T-cell (primary cell): ENCODE measurements at regions not wholly inside any gene's neighbourhood (a gene's known extent, or its start where the extent isn't known, plus 50 kb on each side); places are given as distances from the start of the nearest gene placed in this dataset.

Experiments used
- ATAC-seq, 4 experiments: fragments of 200-7000 bp in 3 of 4; fragments of 150-1000 bp in 1 of 4; cut with Tn5 transposase; replicated peaks in 1 of 4; 1 replicate in 3 of 4; 2 replicates in 1 of 4; pipeline ENCODE4 v1.10.0; 2021; ENCODE audit warnings: moderate library complexity in 3 of 4, mild to moderate bottlenecking in 2 of 4, moderate number of reproducible peaks in 1 of 4
- CTCF ChIA-PET, 2 donors: fragments of 300-600 bp; sonication (Branson Sonifier 250); formaldehyde crosslinking; loops; one replicate each; lab custom pipeline; 2022; ENCODE audit warnings: antibody characterized with exemption in 2 of 2; lab: Charles Lee
- POLR2A ChIA-PET, 2 donors: fragments of 300-600 bp; sonication (Branson Sonifier 250); formaldehyde crosslinking; loops; one replicate each; lab custom pipeline; 2022; ENCODE audit warnings: antibody characterized with exemption in 2 of 2; lab: Charles Lee
- DNase-seq, 35 experiments: peaks; one replicate each; pipeline versions ENCODE4 v3.0.0 to v3.0.0-alpha.2; 2013 to 2023
- H3K27ac ChIP-seq: one replicate; pipeline ENCODE4 v1.5.1; 2013; ENCODE audit warnings: low read length
- H3K27me3 ChIP-seq, 2 experiments: replicated peaks in 1 of 2; 1 replicate in 1 of 2; 2 replicates in 1 of 2; pipeline versions ENCODE4 v1.6.1 to v1.7.0; 2013; ENCODE audit warnings: low read length in 1 of 2, mixed read lengths in 1 of 2; ENCODE audit not compliant: control insufficient read depth in 2 of 2, insufficient read depth in 2 of 2; ENCODE audit errors: extremely low read depth in 1 of 2
- H3K36me3 ChIP-seq, 2 donors: 1 replicate in 1 of 2; 2 replicates in 1 of 2; pipeline versions ENCODE4 v1.6.1 to v1.7.0; 2013; ENCODE audit warnings: low read length in 1 of 2; ENCODE audit not compliant: control insufficient read depth in 2 of 2, insufficient read depth in 1 of 2; ENCODE audit errors: extremely low read depth in 1 of 2
- H3K4me1 ChIP-seq, 2 experiments: 1 replicate in 1 of 2; 2 replicates in 1 of 2; pipeline versions ENCODE4 v1.6.1 to v1.7.0; 2013; ENCODE audit warnings: low read length in 2 of 2, mixed read lengths in 1 of 2; ENCODE audit not compliant: insufficient read depth in 2 of 2, control insufficient read depth in 1 of 2; ENCODE audit errors: extremely low read depth in 1 of 2
- H3K4me3 ChIP-seq, 2 donors: 1 replicate in 1 of 2; 2 replicates in 1 of 2; pipeline versions ENCODE4 v1.5.1 to v1.7.0; 2013; ENCODE audit warnings: mild to moderate bottlenecking in 2 of 2, low read length in 1 of 2, moderate library complexity in 1 of 2; ENCODE audit not compliant: control insufficient read depth in 1 of 2; ENCODE audit errors: extremely low read depth in 1 of 2
- H3K9me3 ChIP-seq: 2 replicates; pipeline ENCODE4 v1.7.0; 2013
- H3K27ac Mint-ChIP-seq, 2 donors: one replicate each; pipeline ENCODE4 v1.8.0; 2020 to 2021; ENCODE audit warnings: mild to moderate bottlenecking in 2 of 2, mixed read lengths in 2 of 2
- H3K27me3 Mint-ChIP-seq, 2 donors: one replicate each; pipeline ENCODE4 v1.8.0; 2021 to 2022; ENCODE audit warnings: mixed read lengths in 2 of 2
- H3K36me3 Mint-ChIP-seq: one replicate; pipeline ENCODE4 v1.8.0; 2021; ENCODE audit warnings: mixed read lengths
- H3K4me1 Mint-ChIP-seq, 3 donors: one replicate each; pipeline ENCODE4 v1.8.0; 2020 to 2022; ENCODE audit warnings: mixed read lengths in 3 of 3, mild to moderate bottlenecking in 1 of 3
- H3K4me3 Mint-ChIP-seq, 3 donors: one replicate each; pipeline ENCODE4 v1.8.0; 2020 to 2022; ENCODE audit warnings: mild to moderate bottlenecking in 3 of 3, mixed read lengths in 3 of 3, moderate library complexity in 3 of 3
- H3K9me3 Mint-ChIP-seq, 3 donors: one replicate each; pipeline ENCODE4 v1.8.0; 2020 to 2022; ENCODE audit warnings: mixed read lengths in 3 of 3
- WGBS: methylation state at CpG from one replicate; pipeline ENCODE4 v1.1.5; 2013; ENCODE audit warnings: missing lambda C conversion rate; ENCODE audit not compliant: insufficient coverage; 5-methylcytosine and 5-hydroxymethylcytosine counted together

GRCh38 chr5:5968981-5969380 lies 409.4 kb downstream of the MED10 start:
- POLR2A ChIA-PET, result no interaction called here
- no peak overlapping the region for H3K4me3 ChIP-seq
- ATAC-seq (no peak), DNase-seq (no peak)
- Mint-ChIP-seq H3K4me3 (no peak overlapping the region), H3K4me1 (no peaks in the 10 kb centered on the region), H3K36me3 (no peaks in the 10 kb centered on the region), H3K9me3 (peaks cover 10 to 18% (median 11%) of the 10 kb centered on the region in 3 donors), H3K27ac (no peak overlapping the region), H3K27me3 (peaks cover 2 to 15% of the 10 kb centered on the region in 2 donors)
- H3K27me3 ChIP-seq, result peaks cover 0 to 9% of the 10 kb centered on the region in 2 experiments
- no peaks in the 10 kb centered on the region for H3K36me3 ChIP-seq
- CTCF ChIA-PET, result interaction anchor here in 1 of 2 donors (0.5 kb wide), 1 partner anchor 106 kb away, joined by 4 read pairs; no protein-coding TSS in a partner anchor
- WGBS, result 82% methylated on average over 3 of the region's 4 CpGs
- H3K27ac ChIP-seq, result no peak overlapping the region
- no peaks in the 10 kb centered on the region for H3K9me3 ChIP-seq
- H3K4me1 ChIP-seq, result no peaks in the 10 kb centered on the region

- no peak overlapping the region for H3K4me3 Mint-ChIP-seq
- ATAC-seq (no peak), DNase-seq (no peak)
- no peaks in the 10 kb centered on the region for H3K4me1 Mint-ChIP-seq
- Histone ChIP-seq H3K36me3 (no peaks in the 10 kb centered on the region), H3K27ac (no peak overlapping the region), H3K4me3 (no peak overlapping the region), H3K27me3 (peaks cover 0 to 9% of the 10 kb centered on the region in 2 experiments), H3K4me1 (no peaks in the 10 kb centered on the region), H3K9me3 (no peaks in the 10 kb centered on the region)
- no CpG with 5 or more reads among the region's 3 CpGs for WGBS
- ChIA-PET POLR2A (no interaction called here), CTCF (no interaction called here)
- no peak overlapping the region for H3K27ac Mint-ChIP-seq
- H3K36me3 Mint-ChIP-seq, result no peaks in the 10 kb centered on the region
- H3K9me3 Mint-ChIP-seq, result peaks cover 7 to 18% (median 11%) of the 10 kb centered on the region in 3 donors
- H3K27me3 Mint-ChIP-seq, result peaks cover 2 to 12% of the 10 kb centered on the region in 2 donors
Observed at GRCh38 chr5:5967944-5968343, 410.4 kb downstream of the MED10 start.

GRCh38 chr5:5967373-5967772 lies 411.0 kb downstream of the MED10 start:
- WGBS, result no CpG with 5 or more reads among the region's 6 CpGs
- CTCF ChIA-PET, result no interaction called here
- no peak overlapping the region for H3K27ac ChIP-seq

GRCh38 chr5:5965132-5965531 lies 413.2 kb downstream of the MED10 start:
- POLR2A ChIA-PET, result no interaction called here
- Mint-ChIP-seq H3K4me1 (no peaks in the 10 kb centered on the region), H3K4me3 (no peak overlapping the region), H3K9me3 (peaks cover 6 to 13% (median 11%) of the 10 kb centered on the region in 3 donors), H3K27ac (no peak overlapping the region), H3K36me3 (no peaks in the 10 kb centered on the region), H3K27me3 (peaks cover 0 to 6% of the 10 kb centered on the region in 2 donors)
- Histone ChIP-seq H3K4me3 (no peak overlapping the region), H3K4me1 (no peaks in the 10 kb centered on the region), H3K27ac (no peak overlapping the region), H3K27me3 (peaks cover 0 to 6% of the 10 kb centered on the region in 2 experiments), H3K9me3 (no peaks in the 10 kb centered on the region), H3K36me3 (no peaks in the 10 kb centered on the region)
- no peak for ATAC-seq
- CTCF ChIA-PET, result no interaction called here
- no peak for DNase-seq
- WGBS, result 41% methylated on average over 4 of the region's 5 CpGs

More at GRCh38 chr5:5967373-5967772, 411.0 kb downstream of the MED10 start:
- Histone ChIP-seq H3K36me3 (no peaks in the 10 kb centered on the region), H3K27me3 (peaks cover 0 to 6% of the 10 kb centered on the region in 2 experiments), H3K9me3 (no peaks in the 10 kb centered on the region), H3K4me3 (no peak overlapping the region), H3K4me1 (no peaks in the 10 kb centered on the region)
- no peak for ATAC-seq
- no peak overlapping the region for H3K4me3 Mint-ChIP-seq
- H3K27me3 Mint-ChIP-seq, result peaks cover 0 to 7% of the 10 kb centered on the region in 2 donors
- H3K4me1 Mint-ChIP-seq, result no peaks in the 10 kb centered on the region
- POLR2A ChIA-PET, result no interaction called here
- no peak for DNase-seq
- no peaks in the 10 kb centered on the region for H3K36me3 Mint-ChIP-seq
- H3K9me3 Mint-ChIP-seq, result peaks cover 6 to 18% (median 11%) of the 10 kb centered on the region in 3 donors
- no peak overlapping the region for H3K27ac Mint-ChIP-seq

- Mint-ChIP-seq H3K9me3 (peaks cover 6 to 16% (median 11%) of the 10 kb centered on the region in 3 donors), H3K27me3 (peaks cover 0 to 5% of the 10 kb centered on the region in 2 donors), H3K36me3 (no peaks in the 10 kb centered on the region), H3K4me1 (no peaks in the 10 kb centered on the region), H3K27ac (no peak overlapping the region), H3K4me3 (no peak overlapping the region)
- no peaks in the 10 kb centered on the region for H3K9me3 ChIP-seq
- DNase-seq, result no peak
- H3K4me1 ChIP-seq, result no peaks in the 10 kb centered on the region
- H3K27ac ChIP-seq, result no peak overlapping the region
- ChIA-PET CTCF (no interaction called here), POLR2A (no interaction called here)
- H3K36me3 ChIP-seq, result no peaks in the 10 kb centered on the region
- H3K4me3 ChIP-seq, result no peak overlapping the region
- no peak for ATAC-seq
- 82% methylated on average over 2 of the region's 4 CpGs for WGBS
- H3K27me3 ChIP-seq, result peaks cover 0 to 6% of the 10 kb centered on the region in 2 experiments
Observed at GRCh38 chr5:5964347-5964746, 414.0 kb downstream of the MED10 start.

- H3K4me1 ChIP-seq, result no peaks in the 10 kb centered on the region
- no peaks in the 10 kb centered on the region for H3K36me3 ChIP-seq
- H3K4me3 ChIP-seq, result no peak overlapping the region
- CTCF ChIA-PET, result no interaction called here
- no peak for ATAC-seq
- no peaks in the 10 kb centered on the region for H3K36me3 Mint-ChIP-seq
- POLR2A ChIA-PET, result no interaction called here
- H3K27me3 ChIP-seq, result peaks cover 0 to 5% of the 10 kb centered on the region in 2 experiments
- no peaks in the 10 kb centered on the region for H3K4me1 Mint-ChIP-seq
- H3K9me3 ChIP-seq, result no peaks in the 10 kb centered on the region
- no peak overlapping the region for H3K27ac ChIP-seq
- peaks cover 15% of the 10 kb centered on the region in 2 donors for H3K27me3 Mint-ChIP-seq
- no peak overlapping the region for H3K4me3 Mint-ChIP-seq
- DNase-seq, result no peak
- 60% methylated on average over 2 of the region's 2 CpGs for WGBS
- peaks cover 0 to 3% (median 0%) of the 10 kb centered on the region in 3 donors for H3K9me3 Mint-ChIP-seq
- H3K27ac Mint-ChIP-seq, result no peak overlapping the region
Observed at GRCh38 chr5:5957737-5958136, 420.6 kb downstream of the MED10 start.

GRCh38 chr5:5954275-5954598 lies 424.1 kb downstream of the MED10 start:
- Histone ChIP-seq H3K36me3 (no peaks in the 10 kb centered on the region), H3K27ac (no peak overlapping the region), H3K4me3 (no peak overlapping the region), H3K27me3 (peaks cover 0 to 15% of the 10 kb centered on the region in 2 experiments), H3K9me3 (no peaks in the 10 kb centered on the region), H3K4me1 (no peaks in the 10 kb centered on the region)
- Mint-ChIP-seq H3K36me3 (no peaks in the 10 kb centered on the region), H3K9me3 (peaks cover 0 to 6% (median 0%) of the 10 kb centered on the region in 3 donors), H3K4me3 (no peak overlapping the region), H3K27me3 (peaks cover 15 to 20% of the 10 kb centered on the region in 2 donors), H3K27ac (no peak overlapping the region), H3K4me1 (no peaks in the 10 kb centered on the region)
- DNase-seq, result no peak
- 73% methylated on average over 5 of the region's 9 CpGs for WGBS
- ChIA-PET POLR2A (no interaction called here), CTCF (no interaction called here)
- no peak for ATAC-seq
